ENCODE measurements at regions not wholly inside any gene's neighbourhood (a gene's known extent, or its start where the extent isn't known, plus 50 kb on each side); places are given as distances from the start of the nearest gene placed in this dataset.

DNA sequence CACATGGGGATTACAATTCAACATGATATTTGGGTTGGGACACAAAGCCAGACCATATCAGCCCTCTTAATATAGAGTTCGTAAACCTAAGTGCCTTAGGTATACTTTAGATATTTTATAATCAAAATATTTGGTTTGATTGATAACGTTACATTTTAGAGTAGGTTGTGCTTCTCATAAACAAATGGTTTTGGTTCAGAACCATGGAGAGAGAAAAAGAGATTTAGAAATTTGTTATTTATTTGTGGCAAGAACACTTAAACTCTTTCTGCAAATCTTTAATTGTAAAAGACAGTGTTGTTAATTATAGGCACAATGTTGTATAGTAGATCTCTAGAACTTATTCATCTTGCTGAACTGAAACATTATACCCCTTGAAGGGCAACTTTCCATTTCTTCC is 298.8 kb downstream of the TENT4A start (continued):
- TF ChIP-seq, protein P1, sequence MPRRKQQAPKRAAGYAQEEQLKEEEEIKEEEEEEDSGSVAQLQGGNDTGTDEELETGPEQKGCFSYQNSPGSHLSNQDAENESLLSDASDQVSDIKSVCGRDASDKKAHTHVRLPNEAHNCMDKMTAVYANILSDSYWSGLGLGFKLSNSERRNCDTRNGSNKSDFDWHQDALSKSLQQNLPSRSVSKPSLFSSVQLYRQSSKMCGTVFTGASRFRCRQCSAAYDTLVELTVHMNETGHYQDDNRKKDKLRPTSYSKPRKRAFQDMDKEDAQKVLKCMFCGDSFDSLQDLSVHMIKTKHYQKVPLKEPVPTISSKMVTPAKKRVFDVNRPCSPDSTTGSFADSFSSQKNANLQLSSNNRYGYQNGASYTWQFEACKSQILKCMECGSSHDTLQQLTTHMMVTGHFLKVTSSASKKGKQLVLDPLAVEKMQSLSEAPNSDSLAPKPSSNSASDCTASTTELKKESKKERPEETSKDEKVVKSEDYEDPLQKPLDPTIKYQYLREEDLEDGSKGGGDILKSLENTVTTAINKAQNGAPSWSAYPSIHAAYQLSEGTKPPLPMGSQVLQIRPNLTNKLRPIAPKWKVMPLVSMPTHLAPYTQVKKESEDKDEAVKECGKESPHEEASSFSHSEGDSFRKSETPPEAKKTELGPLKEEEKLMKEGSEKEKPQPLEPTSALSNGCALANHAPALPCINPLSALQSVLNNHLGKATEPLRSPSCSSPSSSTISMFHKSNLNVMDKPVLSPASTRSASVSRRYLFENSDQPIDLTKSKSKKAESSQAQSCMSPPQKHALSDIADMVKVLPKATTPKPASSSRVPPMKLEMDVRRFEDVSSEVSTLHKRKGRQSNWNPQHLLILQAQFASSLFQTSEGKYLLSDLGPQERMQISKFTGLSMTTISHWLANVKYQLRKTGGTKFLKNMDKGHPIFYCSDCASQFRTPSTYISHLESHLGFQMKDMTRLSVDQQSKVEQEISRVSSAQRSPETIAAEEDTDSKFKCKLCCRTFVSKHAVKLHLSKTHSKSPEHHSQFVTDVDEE (CRISPR knock-in tag; IDR thresholded peaks at IDR 0.05): no peak
- no peak for TF ChIP-seq ZNF8 (CRISPR knock-in tag; IDR thresholded peaks at IDR 0.05)

DNA sequence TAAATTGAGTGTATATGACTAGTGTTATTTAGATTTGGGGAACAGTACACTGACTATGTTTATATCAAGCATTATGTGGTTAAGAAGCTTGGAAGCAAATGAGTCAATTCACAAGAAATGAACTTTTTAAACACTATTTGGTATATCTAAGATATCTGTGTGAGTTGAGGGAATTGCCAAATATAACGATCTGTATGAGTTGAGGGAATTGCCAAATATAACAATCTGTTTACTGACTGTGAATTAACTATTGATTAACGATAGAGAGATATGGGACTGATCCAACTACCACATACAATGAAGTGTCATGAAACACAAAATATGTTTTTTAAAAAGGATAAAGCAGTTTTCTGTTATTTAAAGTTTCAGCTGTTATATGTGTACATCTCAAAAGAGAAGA is 301.4 kb downstream of the TENT4A start:
- no peak for ATAC-seq
- TF ChIP-seq PPARA (CRISPR knock-in tag; IDR thresholded peaks at IDR 0.05; ENCODE audit: borderline replicate concordance): no peak
- TF ChIP-seq, protein P2, sequence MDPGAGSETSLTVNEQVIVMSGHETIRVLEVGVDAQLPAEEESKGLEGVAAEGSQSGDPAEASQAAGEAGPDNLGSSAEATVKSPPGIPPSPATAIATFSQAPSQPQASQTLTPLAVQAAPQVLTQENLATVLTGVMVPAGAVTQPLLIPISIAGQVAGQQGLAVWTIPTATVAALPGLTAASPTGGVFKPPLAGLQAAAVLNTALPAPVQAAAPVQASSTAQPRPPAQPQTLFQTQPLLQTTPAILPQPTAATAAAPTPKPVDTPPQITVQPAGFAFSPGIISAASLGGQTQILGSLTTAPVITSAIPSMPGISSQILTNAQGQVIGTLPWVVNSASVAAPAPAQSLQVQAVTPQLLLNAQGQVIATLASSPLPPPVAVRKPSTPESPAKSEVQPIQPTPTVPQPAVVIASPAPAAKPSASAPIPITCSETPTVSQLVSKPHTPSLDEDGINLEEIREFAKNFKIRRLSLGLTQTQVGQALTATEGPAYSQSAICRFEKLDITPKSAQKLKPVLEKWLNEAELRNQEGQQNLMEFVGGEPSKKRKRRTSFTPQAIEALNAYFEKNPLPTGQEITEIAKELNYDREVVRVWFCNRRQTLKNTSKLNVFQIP (CRISPR knock-in tag; IDR thresholded peaks at IDR 0.05; ENCODE audit: borderline replicate concordance, low read depth): no peak
- no peak for TF ChIP-seq BACH2 (CRISPR knock-in tag; IDR thresholded peaks at IDR 0.05; ENCODE audit: borderline replicate concordance)
- no peak for TF ChIP-seq ZFP30 (CRISPR knock-in tag; IDR thresholded peaks at IDR 0.05)

DNA sequence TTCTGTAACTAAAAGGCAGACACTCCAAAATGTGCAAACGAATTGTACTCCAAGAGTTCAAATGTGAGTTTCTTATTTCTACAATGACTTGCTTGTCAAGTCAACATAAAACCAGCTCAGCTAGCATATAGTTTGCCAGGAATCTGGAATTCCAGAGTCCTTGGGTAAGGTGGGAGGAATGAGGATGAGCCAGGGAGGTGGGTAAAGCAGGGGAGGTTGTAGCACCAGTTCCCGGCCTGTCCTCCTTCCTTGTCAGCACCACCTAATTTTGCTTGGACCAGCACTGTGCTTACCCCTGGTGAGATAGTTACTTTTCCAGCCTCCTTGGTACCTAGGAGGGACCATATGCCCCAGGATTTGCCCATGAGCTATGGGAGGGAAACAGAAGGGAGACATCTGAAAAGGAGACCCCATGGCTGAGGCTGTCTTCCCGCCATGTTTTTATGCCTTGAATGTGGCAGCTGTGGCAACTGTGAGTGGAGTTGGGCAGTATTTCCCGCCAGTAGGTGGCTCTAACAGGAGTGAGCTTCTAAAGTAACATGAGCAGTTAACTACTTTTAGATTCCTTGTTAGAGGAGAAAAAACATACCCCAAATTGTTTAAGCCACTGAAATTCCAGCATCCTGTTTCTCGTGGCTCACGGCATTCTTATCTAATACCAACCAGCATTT is 302.5 kb downstream of the TENT4A start:
- no peak for ATAC-seq
- no peak for TF ChIP-seq CSDC2 (CRISPR knock-in tag; IDR thresholded peaks at IDR 0.05)
- TF ChIP-seq ESRRG (CRISPR knock-in tag; IDR thresholded peaks at IDR 0.05): no peak
- no peak for TF ChIP-seq ZNF70 (CRISPR knock-in tag; IDR thresholded peaks at IDR 0.05)
- TF ChIP-seq PPARA (CRISPR knock-in tag; IDR thresholded peaks at IDR 0.05; ENCODE audit: borderline replicate concordance): no peak
- TF ChIP-seq, protein P3, sequence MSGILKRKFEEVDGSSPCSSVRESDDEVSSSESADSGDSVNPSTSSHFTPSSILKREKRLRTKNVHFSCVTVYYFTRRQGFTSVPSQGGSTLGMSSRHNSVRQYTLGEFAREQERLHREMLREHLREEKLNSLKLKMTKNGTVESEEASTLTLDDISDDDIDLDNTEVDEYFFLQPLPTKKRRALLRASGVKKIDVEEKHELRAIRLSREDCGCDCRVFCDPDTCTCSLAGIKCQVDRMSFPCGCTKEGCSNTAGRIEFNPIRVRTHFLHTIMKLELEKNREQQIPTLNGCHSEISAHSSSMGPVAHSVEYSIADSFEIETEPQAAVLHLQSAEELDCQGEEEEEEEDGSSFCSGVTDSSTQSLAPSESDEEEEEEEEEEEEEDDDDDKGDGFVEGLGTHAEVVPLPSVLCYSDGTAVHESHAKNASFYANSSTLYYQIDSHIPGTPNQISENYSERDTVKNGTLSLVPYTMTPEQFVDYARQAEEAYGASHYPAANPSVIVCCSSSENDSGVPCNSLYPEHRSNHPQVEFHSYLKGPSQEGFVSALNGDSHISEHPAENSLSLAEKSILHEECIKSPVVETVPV (CRISPR knock-in tag; IDR thresholded peaks at IDR 0.05): no peak
- no peak for TF ChIP-seq ISL1 (CRISPR knock-in tag; IDR thresholded peaks at IDR 0.05)
- no peak for TF ChIP-seq SNAI2 (CRISPR knock-in tag; IDR thresholded peaks at IDR 0.05)
- TF ChIP-seq ARNTL (CRISPR knock-in tag; IDR thresholded peaks at IDR 0.05; ENCODE audit: borderline replicate concordance, low read depth): no peak
- TF ChIP-seq, protein P1 (CRISPR knock-in tag; IDR thresholded peaks at IDR 0.05): no peak
- TF ChIP-seq RARB (CRISPR knock-in tag; IDR thresholded peaks at IDR 0.05): no peak
- no peak for TF ChIP-seq ZNF565 (CRISPR knock-in tag; conservative IDR thresholded peaks at IDR 0.05; ENCODE audit: low read depth)
- TF ChIP-seq, protein P2 (CRISPR knock-in tag; IDR thresholded peaks at IDR 0.05; ENCODE audit: borderline replicate concordance, low read depth): no peak
- no peak for TF ChIP-seq ZC3H10 (CRISPR knock-in tag; IDR thresholded peaks at IDR 0.05)
- TF ChIP-seq, protein P4, sequence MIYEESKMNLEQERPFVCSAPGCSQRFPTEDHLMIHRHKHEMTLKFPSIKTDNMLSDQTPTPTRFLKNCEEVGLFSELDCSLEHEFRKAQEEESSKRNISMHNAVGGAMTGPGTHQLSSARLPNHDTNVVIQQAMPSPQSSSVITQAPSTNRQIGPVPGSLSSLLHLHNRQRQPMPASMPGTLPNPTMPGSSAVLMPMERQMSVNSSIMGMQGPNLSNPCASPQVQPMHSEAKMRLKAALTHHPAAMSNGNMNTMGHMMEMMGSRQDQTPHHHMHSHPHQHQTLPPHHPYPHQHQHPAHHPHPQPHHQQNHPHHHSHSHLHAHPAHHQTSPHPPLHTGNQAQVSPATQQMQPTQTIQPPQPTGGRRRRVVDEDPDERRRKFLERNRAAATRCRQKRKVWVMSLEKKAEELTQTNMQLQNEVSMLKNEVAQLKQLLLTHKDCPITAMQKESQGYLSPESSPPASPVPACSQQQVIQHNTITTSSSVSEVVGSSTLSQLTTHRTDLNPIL (CRISPR knock-in tag; IDR thresholded peaks at IDR 0.05; ENCODE audit: low read depth): no peak
- no peak for TF ChIP-seq BACH2 (CRISPR knock-in tag; IDR thresholded peaks at IDR 0.05; ENCODE audit: borderline replicate concordance)
- TF ChIP-seq TOX (CRISPR knock-in tag; IDR thresholded peaks at IDR 0.05; ENCODE audit: borderline replicate concordance): no peak
